ENCODE measurements at regions not wholly inside any gene's neighbourhood (a gene's known extent, or its start where the extent isn't known, plus 50 kb on each side); places are given as distances from the start of the nearest gene placed in this dataset.

DNA sequence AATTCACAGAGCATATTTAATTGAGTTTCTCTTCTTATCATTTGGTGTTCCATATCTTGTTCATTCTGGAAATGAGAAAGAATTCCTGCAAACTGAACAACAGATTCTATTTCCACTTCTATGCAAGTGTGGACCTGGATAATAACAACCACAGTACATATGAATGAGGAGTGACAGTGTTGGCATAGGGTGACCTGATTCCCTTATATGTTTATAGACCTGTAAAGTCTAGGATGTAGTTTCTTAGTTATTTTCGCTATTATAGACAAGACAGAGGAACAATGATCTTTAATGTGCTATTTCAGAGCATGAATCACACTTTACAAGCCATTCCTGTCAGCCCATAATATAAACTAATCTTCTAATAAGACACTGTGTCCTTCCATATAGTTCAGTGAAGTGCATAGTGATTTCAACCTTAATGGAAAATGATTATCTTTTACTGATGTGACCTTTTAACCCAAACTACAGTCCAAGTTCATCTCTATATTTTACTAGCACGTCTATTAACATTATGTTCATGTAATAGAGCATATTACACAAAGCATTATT is 88.2 kb upstream of the FAM174A start:
- TF ChIP-seq CTCF (IDR thresholded peaks at IDR 0.05) (no peak), ZFX (IDR thresholded peaks at IDR 0.05; ENCODE audit: borderline replicate concordance) (no peak)
